ENCODE measurements at regions not wholly inside any gene's neighbourhood (a gene's known extent, or its start where the extent isn't known, plus 50 kb on each side); places are given as distances from the start of the nearest gene placed in this dataset.

GRCh38 chr7:91661727-91662126 is 218.8 kb downstream of the MTERF1 start:
- TF ChIP-seq CTCF (conservative IDR thresholded peaks at IDR 0.05; ENCODE audit: low read depth, low read length) (no peak), EZH2phosphoT487 (IDR thresholded peaks at IDR 0.05; ENCODE audit: borderline replicate concordance, low read length) (no peak)
